Spinal cord (tissue), 9 donors: ENCODE measurements at regions not wholly inside any gene's neighbourhood (a gene's known extent, or its start where the extent isn't known, plus 50 kb on each side); places are given as distances from the start of the nearest gene placed in this dataset.

ENCODE experiments used
- DNase-seq, 6 donors: peaks; one replicate each; pipeline versions ENCODE4 v3.0.0 to v3.0.0-alpha.2; 2013 to 2015; ENCODE audit warnings: low spot score in 6 of 6, low read depth in 4 of 6
- H3K27ac ChIP-seq: one replicate; pipeline ENCODE4 v1.5.1; 2013; ENCODE audit warnings: low read depth, low read length, control low read depth
- H3K27me3 ChIP-seq: one replicate; pipeline ENCODE4 v1.6.1; 2013; ENCODE audit warnings: low read length; ENCODE audit not compliant: control insufficient read depth, insufficient read depth
- H3K36me3 ChIP-seq: one replicate; pipeline ENCODE4 v1.6.1; 2013; ENCODE audit warnings: low read length; ENCODE audit not compliant: control insufficient read depth, insufficient read depth
- H3K4me1 ChIP-seq: one replicate; pipeline ENCODE4 v1.6.1; 2013; ENCODE audit warnings: low read length; ENCODE audit not compliant: control insufficient read depth, insufficient read depth
- H3K4me3 ChIP-seq: one replicate; pipeline ENCODE4 v1.5.1; 2013; ENCODE audit warnings: low read depth, low read length, control low read depth
- H3K9me3 ChIP-seq: one replicate; pipeline ENCODE4 v1.6.1; 2013; ENCODE audit warnings: low read length; ENCODE audit not compliant: control insufficient read depth, insufficient read depth
- WGBS: methylation state at CpG from one replicate; pipeline ENCODE4 v1.1.5; 2013; ENCODE audit warnings: missing lambda C conversion rate; ENCODE audit not compliant: insufficient coverage; 5-methylcytosine and 5-hydroxymethylcytosine counted together
- donor health status: healthy.

- H3K4me1 ChIP-seq = no peaks in the 10 kb centered on the region
- WGBS = 82% methylated on average over 5 of the region's 5 CpGs
- no peak overlapping the region for H3K27ac ChIP-seq
- H3K9me3 ChIP-seq = no peaks in the 10 kb centered on the region
- H3K36me3 ChIP-seq = no peaks in the 10 kb centered on the region
- H3K27me3 ChIP-seq = no peaks in the 10 kb centered on the region
- DNase-seq = no peak
- no peak overlapping the region for H3K4me3 ChIP-seq
Measured at GRCh38 chr2:220892018-220892634, 680.0 kb downstream of the EPHA4 start.

- no peaks in the 10 kb centered on the region for H3K36me3 ChIP-seq
- H3K27ac ChIP-seq = no peak overlapping the region
- no peak overlapping the region for H3K4me3 ChIP-seq
- no peaks in the 10 kb centered on the region for H3K27me3 ChIP-seq
- DNase-seq = no peak
- WGBS = no CpG with 5 or more reads among the region's 2 CpGs
- no peaks in the 10 kb centered on the region for H3K9me3 ChIP-seq
- no peaks in the 10 kb centered on the region for H3K4me1 ChIP-seq
Measured at GRCh38 chr2:220893411-220893810, 678.7 kb downstream of the EPHA4 start.

GRCh38 chr2:220894069-220894468 lies 678.0 kb downstream of the EPHA4 start:
- no peaks in the 10 kb centered on the region for H3K9me3 ChIP-seq
- WGBS = no CpG with 5 or more reads among the region's 1 CpG
- H3K27ac ChIP-seq = no peak overlapping the region
- H3K4me1 ChIP-seq = no peaks in the 10 kb centered on the region
- no peaks in the 10 kb centered on the region for H3K27me3 ChIP-seq
- no peak overlapping the region for H3K4me3 ChIP-seq
- DNase-seq = no peak
- H3K36me3 ChIP-seq = no peaks in the 10 kb centered on the region

GRCh38 chr2:220899492-220899891 lies 672.6 kb downstream of the EPHA4 start:
- H3K9me3 ChIP-seq = no peaks in the 10 kb centered on the region
- no CpG with 5 or more reads among the region's 1 CpG for WGBS
- DNase-seq = no peak
- no peak overlapping the region for H3K27ac ChIP-seq
- H3K36me3 ChIP-seq = no peaks in the 10 kb centered on the region
- no peaks in the 10 kb centered on the region for H3K4me1 ChIP-seq
- H3K27me3 ChIP-seq = no peaks in the 10 kb centered on the region
- H3K4me3 ChIP-seq = no peak overlapping the region

- no peaks in the 10 kb centered on the region for H3K27me3 ChIP-seq
- no peak for DNase-seq
- no peaks in the 10 kb centered on the region for H3K9me3 ChIP-seq
- no peaks in the 10 kb centered on the region for H3K36me3 ChIP-seq
- no peaks in the 10 kb centered on the region for H3K4me1 ChIP-seq
- no peak overlapping the region for H3K27ac ChIP-seq
- no peak overlapping the region for H3K4me3 ChIP-seq
- WGBS = 93% methylated on average over 2 of the region's 2 CpGs
Measured at GRCh38 chr2:220904015-220904414, 668.1 kb downstream of the EPHA4 start.

- no peak for DNase-seq
- Histone ChIP-seq H3K27ac (no peak overlapping the region), H3K4me1 (no peaks in the 10 kb centered on the region), H3K36me3 (no peaks in the 10 kb centered on the region), H3K4me3 (no peak overlapping the region), H3K9me3 (no peaks in the 10 kb centered on the region), H3K27me3 (no peaks in the 10 kb centered on the region)
Measured at GRCh38 chr2:220913384-220913783, 658.7 kb downstream of the EPHA4 start.

- Histone ChIP-seq H3K36me3 (no peaks in the 10 kb centered on the region), H3K4me1 (no peaks in the 10 kb centered on the region), H3K27me3 (no peaks in the 10 kb centered on the region), H3K4me3 (no peak overlapping the region), H3K27ac (no peak overlapping the region), H3K9me3 (no peaks in the 10 kb centered on the region)
- WGBS = 84% methylated on average over 2 of the region's 2 CpGs
- DNase-seq = no peak
Measured at GRCh38 chr2:220915092-220915623, 656.9 kb downstream of the EPHA4 start.

- no peak overlapping the region for H3K4me3 ChIP-seq
- no peak overlapping the region for H3K27ac ChIP-seq
- H3K9me3 ChIP-seq = no peaks in the 10 kb centered on the region
- no peaks in the 10 kb centered on the region for H3K4me1 ChIP-seq
- no peaks in the 10 kb centered on the region for H3K27me3 ChIP-seq
- DNase-seq = no peak
- H3K36me3 ChIP-seq = no peaks in the 10 kb centered on the region
- WGBS = no CpG with 5 or more reads among the region's 4 CpGs
Measured at GRCh38 chr2:220916931-220917330, 655.2 kb downstream of the EPHA4 start.

GRCh38 chr2:220930271-220931076 lies 641.6 kb downstream of the EPHA4 start:
- Histone ChIP-seq H3K27me3 (no peaks in the 10 kb centered on the region), H3K27ac (no peak overlapping the region), H3K36me3 (no peaks in the 10 kb centered on the region), H3K4me3 (no peak overlapping the region), H3K9me3 (peaks cover 3% of the 10 kb centered on the region), H3K4me1 (no peaks in the 10 kb centered on the region)
- WGBS = no CpG with 5 or more reads among the region's 2 CpGs
- DNase-seq = no peak

GRCh38 chr2:220931491-220931890 lies 640.6 kb downstream of the EPHA4 start:
- no peaks in the 10 kb centered on the region for H3K36me3 ChIP-seq
- H3K27me3 ChIP-seq = no peaks in the 10 kb centered on the region
- no peak overlapping the region for H3K27ac ChIP-seq
- no peaks in the 10 kb centered on the region for H3K4me1 ChIP-seq
- H3K9me3 ChIP-seq = no peaks in the 10 kb centered on the region
- DNase-seq = no peak
- no peak overlapping the region for H3K4me3 ChIP-seq
